ENCODE measurements at regions not wholly inside any gene's neighbourhood (a gene's known extent, or its start where the extent isn't known, plus 50 kb on each side); places are given as distances from the start of the nearest gene placed in this dataset.

DNA sequence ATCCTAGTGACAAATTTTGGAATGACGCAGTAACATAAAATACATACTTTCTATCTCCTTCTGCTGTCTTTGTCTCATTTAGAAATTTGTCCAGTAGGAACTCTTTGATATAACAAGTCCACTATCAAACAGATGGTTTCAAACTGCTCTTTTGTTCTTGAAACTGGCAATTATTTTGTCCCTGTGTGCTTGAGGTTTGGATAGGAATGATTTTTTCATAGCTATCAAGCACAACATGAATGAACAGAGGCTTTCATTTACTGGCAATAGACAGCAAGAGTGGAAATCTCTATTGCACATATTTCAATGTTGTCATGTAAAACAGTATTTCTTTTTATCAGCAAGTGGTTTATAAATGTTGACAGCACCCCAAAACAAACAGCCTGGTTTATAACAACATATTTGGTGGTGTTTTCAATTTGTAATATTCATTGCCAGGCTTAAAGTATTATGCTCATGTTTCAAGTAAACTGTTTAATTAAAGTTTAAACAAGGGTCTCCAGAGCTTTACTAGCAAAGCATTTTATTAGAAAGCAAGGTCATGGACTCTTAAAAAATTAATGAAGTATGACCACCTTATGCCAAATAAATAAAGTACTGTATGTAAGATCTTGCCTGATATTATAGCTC, 60.0 kb downstream of the TIGD2 start:
- no peak for TF ChIP-seq YY1 (tag by site-specific recombination; IDR thresholded peaks at IDR 0.05)
- TF ChIP-seq TRIM28 (IDR thresholded peaks at IDR 0.05; ENCODE audit: borderline replicate concordance, low read length) = no peak
- TF ChIP-seq, protein P1, sequence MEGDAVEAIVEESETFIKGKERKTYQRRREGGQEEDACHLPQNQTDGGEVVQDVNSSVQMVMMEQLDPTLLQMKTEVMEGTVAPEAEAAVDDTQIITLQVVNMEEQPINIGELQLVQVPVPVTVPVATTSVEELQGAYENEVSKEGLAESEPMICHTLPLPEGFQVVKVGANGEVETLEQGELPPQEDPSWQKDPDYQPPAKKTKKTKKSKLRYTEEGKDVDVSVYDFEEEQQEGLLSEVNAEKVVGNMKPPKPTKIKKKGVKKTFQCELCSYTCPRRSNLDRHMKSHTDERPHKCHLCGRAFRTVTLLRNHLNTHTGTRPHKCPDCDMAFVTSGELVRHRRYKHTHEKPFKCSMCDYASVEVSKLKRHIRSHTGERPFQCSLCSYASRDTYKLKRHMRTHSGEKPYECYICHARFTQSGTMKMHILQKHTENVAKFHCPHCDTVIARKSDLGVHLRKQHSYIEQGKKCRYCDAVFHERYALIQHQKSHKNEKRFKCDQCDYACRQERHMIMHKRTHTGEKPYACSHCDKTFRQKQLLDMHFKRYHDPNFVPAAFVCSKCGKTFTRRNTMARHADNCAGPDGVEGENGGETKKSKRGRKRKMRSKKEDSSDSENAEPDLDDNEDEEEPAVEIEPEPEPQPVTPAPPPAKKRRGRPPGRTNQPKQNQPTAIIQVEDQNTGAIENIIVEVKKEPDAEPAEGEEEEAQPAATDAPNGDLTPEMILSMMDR (tag by site-specific recombination; IDR thresholded peaks at IDR 0.05) = no peak
